Lung (tissue), 11 donors: ENCODE measurements at regions not wholly inside any gene's neighbourhood (a gene's known extent, or its start where the extent isn't known, plus 50 kb on each side); places are given as distances from the start of the nearest gene placed in this dataset.

Experiments
- ATAC-seq: fragments of 200-7000 bp; cut with Tn5 transposase; one replicate; pipeline ENCODE4 v1.9.1; 2020; ENCODE audit warnings: moderate number of reproducible peaks; ENCODE audit not compliant: insufficient read depth, low FRiP score
- DNase-seq, 3 donors: peaks; one replicate each; pipeline ENCODE4 v3.0.0-alpha.2; 2013 to 2017
- H3K27ac ChIP-seq, 2 donors: one replicate each; pipeline ENCODE4 v1.5.1; 2013; ENCODE audit warnings: mild to moderate bottlenecking in 2 of 2, moderate library complexity in 2 of 2, control low read depth in 1 of 2, inconsistent platforms in 1 of 2, low read depth in 1 of 2, low read length in 1 of 2
- H3K27me3 ChIP-seq, 3 donors: one replicate each; pipeline ENCODE4 v1.5.1; 2013; ENCODE audit warnings: low read length in 2 of 3; ENCODE audit not compliant: control insufficient read depth in 3 of 3, insufficient read depth in 3 of 3
- H3K36me3 ChIP-seq, 4 donors: one replicate each; pipeline ENCODE4 v1.5.1; 2013; ENCODE audit warnings: low read length in 4 of 4, mild to moderate bottlenecking in 1 of 4, moderate library complexity in 1 of 4; ENCODE audit not compliant: control insufficient read depth in 4 of 4, insufficient read depth in 4 of 4
- H3K4me1 ChIP-seq, 5 donors: one replicate each; pipeline ENCODE4 v1.5.1; 2013; ENCODE audit warnings: low read length in 5 of 5, mild to moderate bottlenecking in 2 of 5, moderate library complexity in 1 of 5; ENCODE audit not compliant: control insufficient read depth in 5 of 5, insufficient read depth in 5 of 5
- H3K4me3 ChIP-seq: one replicate; pipeline ENCODE4 v1.5.1; 2013; ENCODE audit warnings: mild to moderate bottlenecking, control low read depth, moderate library complexity
- H3K9ac ChIP-seq, 2 donors: one replicate each; pipeline ENCODE4 v1.5.1; 2013; ENCODE audit warnings: low read length in 2 of 2, control low read depth in 1 of 2; ENCODE audit not compliant: insufficient read depth in 1 of 2
- H3K9me3 ChIP-seq, 4 donors: one replicate each; pipeline ENCODE4 v1.5.1; 2013; ENCODE audit warnings: low read length in 3 of 4, mild to moderate bottlenecking in 1 of 4, moderate library complexity in 1 of 4; ENCODE audit not compliant: control insufficient read depth in 4 of 4, insufficient read depth in 3 of 4
- WGBS, 2 donors: extraction: QIAGEN DNeasy Blood & Tissue Kit; methylation state at CpG; one replicate each; pipeline ENCODE4 v1.1.7; 2013; 5-methylcytosine and 5-hydroxymethylcytosine counted together
- TF ChIP-seq, protein P1 (sequence below): IDR thresholded peaks from 2 replicates; pipeline ENCODE4 v1.5.1; 2012; ENCODE audit warnings: mild to moderate bottlenecking; ENCODE audit errors: control extremely low read depth, extremely low read depth
- donor health status: control.
- donor health status: control.
- donor health status: Bipolar disorder and iron deficiency.
- donor health status: healthy.
- donor health status: DM: yes; HTN: yes; CAD: no.

DNA sequence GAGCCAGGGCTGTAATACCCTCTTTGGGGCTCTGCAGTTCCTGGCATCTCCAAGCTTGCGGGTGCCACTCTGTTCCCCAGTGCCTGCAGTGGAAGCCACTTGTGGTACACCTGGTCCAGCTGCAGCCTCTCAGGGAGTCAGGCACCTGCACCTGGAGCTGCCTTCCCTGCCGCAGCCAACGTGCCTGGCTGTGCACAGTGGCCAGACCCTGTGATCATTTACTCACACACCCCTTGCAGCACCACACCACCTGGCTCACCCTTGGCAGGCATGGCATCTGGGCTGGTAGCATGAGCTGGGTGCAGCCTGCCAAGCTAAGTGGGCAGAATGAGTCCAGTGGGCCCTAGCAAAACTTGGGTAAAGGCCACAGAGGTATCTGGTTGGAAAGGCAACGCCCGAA is 51.1 kb upstream of the NTPCR start:
- DNase-seq, result no peak
- H3K9me3 ChIP-seq, result peaks cover 0 to 4% (median 1%) of the 10 kb centered on the region in 4 donors
- 76 to 83% methylated on average over 5 of the region's 5 CpGs for WGBS, 2 donors
- H3K36me3 ChIP-seq, result no peaks in the 10 kb centered on the region
- H3K27ac ChIP-seq, result no peak overlapping the region
- H3K9ac ChIP-seq, result no peak overlapping the region
- ATAC-seq, result no peak
- H3K4me1 ChIP-seq, result peaks cover 0 to 11% (median 3%) of the 10 kb centered on the region in 5 donors
- no peak overlapping the region for H3K4me3 ChIP-seq
- TF ChIP-seq, protein P1, sequence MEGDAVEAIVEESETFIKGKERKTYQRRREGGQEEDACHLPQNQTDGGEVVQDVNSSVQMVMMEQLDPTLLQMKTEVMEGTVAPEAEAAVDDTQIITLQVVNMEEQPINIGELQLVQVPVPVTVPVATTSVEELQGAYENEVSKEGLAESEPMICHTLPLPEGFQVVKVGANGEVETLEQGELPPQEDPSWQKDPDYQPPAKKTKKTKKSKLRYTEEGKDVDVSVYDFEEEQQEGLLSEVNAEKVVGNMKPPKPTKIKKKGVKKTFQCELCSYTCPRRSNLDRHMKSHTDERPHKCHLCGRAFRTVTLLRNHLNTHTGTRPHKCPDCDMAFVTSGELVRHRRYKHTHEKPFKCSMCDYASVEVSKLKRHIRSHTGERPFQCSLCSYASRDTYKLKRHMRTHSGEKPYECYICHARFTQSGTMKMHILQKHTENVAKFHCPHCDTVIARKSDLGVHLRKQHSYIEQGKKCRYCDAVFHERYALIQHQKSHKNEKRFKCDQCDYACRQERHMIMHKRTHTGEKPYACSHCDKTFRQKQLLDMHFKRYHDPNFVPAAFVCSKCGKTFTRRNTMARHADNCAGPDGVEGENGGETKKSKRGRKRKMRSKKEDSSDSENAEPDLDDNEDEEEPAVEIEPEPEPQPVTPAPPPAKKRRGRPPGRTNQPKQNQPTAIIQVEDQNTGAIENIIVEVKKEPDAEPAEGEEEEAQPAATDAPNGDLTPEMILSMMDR, result no peak
- no peaks in the 10 kb centered on the region for H3K27me3 ChIP-seq

DNA sequence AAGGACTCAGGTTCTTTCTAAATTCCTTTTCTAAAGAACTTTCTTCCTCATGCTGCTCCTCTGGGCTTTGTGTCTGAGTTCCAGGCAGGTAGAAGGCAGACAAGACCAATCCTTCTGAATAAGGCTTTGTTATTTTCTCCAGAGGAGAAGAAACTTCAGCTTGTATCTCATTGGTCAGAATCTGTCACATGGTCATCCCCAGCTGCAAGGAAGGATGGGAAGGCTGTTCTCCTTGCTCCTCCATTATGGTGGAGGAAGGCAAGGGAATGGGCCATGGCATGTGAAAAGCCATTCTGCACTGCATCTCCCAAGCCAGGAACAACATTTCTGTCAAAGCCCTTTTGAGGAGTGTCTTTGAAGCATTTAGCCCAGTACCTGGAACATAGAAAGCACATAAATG is 50.6 kb upstream of the NTPCR start:
- ATAC-seq, result no peak
- H3K9ac ChIP-seq, result no peak overlapping the region
- H3K36me3 ChIP-seq, result no peaks in the 10 kb centered on the region
- no peak overlapping the region for H3K27ac ChIP-seq
- H3K27me3 ChIP-seq, result no peaks in the 10 kb centered on the region
- H3K4me1 ChIP-seq, result peaks cover 0 to 11% (median 3%) of the 10 kb centered on the region in 5 donors
- DNase-seq, result no peak
- peaks cover 0 to 2% (median 0%) of the 10 kb centered on the region in 4 donors for H3K9me3 ChIP-seq
- TF ChIP-seq, protein P1, result no peak
- no peak overlapping the region for H3K4me3 ChIP-seq
